HuH-7 (cell line): ENCODE measurements at regions not wholly inside any gene's neighbourhood (a gene's known extent, or its start where the extent isn't known, plus 50 kb on each side); places are given as distances from the start of the nearest gene placed in this dataset.
"Not testable (repeated sequence)": the region's sequence is repeated elsewhere in the genome, so short reads cannot be mapped to it uniquely, and the experiment has no call there.

ENCODE experiments used
- DNase-seq: peaks from one replicate; pipeline ENCODE4 v3.0.0; 2011; ENCODE audit warnings: low spot score

DNA sequence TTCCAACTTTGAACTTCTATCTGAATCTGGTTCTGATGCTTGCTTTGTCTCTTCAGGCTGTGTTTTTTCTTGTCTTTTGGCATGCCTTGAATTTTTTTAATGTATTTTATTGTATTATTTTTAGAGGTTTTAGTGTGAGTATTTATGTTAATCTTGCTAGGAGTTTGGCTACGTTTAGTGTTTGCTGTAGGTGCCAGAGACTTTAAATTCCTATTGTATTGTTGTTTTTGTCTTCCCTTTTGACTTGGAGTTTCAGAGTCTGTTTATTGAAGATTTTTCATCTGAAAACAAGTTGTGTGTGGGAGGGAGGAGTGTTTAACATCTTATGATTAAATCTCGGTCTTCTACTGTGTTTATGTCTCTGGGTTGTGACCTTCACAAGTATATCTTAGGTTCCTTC lies 956.8 kb downstream of the TLE1 start:
- DNase-seq: no peak

DNA sequence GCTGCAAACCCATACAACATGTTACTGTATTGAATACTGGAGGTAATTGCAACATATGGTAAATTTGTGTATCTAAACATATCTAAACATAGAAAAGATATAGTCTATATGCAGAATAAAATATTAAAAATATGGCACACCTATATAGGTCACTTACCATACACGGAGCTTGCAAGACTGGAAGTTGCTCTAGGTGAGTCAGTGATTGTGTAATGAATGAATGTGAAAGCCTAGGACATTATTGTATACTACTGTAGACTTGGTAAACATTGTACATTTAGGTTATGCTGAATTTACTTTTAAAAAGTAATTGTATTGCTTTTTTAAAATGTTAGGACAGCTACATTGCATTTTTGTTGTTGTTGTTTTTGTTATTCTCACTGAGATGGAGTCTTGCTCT lies 968.8 kb downstream of the TLE1 start:
- no peak for DNase-seq

DNA sequence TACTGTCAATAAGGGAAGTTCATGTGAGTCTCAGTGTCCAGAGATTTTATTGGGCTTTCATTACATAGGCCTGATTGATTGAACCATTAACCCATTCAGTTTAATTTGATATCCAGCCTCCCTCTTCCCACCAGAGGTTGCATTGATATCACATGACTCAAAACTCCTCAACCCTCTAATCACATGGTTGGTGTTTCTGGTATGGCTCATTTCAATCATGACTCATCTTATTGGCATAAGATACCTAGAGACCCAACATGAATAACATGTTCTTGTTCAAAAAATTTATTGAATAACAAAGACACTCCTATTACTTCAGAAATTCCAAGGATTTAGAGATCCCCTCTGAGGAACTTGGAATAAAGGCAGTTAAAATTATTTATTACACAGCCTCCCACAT lies 982.2 kb downstream of the TLE1 start:
- DNase-seq: no peak

DNA sequence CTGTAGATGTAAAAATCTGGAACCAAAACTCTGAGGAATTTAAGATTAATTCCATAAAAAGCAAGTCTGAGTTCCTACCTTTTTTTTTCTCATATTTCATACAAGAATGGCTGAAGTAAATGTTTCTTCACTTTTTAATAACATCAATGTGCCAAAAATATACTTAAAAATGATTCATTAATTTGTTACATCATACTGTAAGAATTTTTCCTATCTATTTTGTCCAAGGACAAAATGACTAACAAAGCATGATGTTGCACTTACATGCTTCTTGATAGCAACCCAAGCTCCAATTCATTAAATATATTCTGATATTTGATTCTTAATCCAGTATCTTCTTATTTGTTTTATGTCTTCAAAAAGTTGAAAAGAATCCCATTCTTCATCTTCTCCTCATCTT lies 988.3 kb downstream of the TLE1 start:
- no peak for DNase-seq

DNA sequence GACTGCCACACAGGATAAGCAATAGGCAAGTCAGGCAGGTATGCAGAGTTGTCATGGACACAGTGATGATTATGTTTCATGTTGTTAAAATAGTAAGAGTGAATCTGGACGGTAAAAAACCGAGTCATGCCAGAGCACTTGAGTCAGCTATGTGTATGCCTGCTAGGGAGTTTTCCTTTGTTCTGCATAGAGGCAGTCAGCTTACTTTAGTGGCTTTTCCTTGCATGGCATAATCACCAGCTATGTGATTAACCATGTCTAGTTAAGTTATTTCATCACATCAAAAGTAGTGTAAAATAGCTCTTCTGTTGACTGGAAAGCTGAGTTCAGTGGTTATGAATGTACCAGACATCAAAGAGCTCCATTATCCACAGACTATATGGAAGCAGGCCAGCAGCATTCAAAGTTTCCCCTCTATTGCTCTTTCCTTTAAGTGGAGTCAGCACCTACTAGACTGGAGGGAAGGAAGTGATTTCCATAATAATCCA lies 989.8 kb downstream of the TLE1 start:
- no peak for DNase-seq

DNA sequence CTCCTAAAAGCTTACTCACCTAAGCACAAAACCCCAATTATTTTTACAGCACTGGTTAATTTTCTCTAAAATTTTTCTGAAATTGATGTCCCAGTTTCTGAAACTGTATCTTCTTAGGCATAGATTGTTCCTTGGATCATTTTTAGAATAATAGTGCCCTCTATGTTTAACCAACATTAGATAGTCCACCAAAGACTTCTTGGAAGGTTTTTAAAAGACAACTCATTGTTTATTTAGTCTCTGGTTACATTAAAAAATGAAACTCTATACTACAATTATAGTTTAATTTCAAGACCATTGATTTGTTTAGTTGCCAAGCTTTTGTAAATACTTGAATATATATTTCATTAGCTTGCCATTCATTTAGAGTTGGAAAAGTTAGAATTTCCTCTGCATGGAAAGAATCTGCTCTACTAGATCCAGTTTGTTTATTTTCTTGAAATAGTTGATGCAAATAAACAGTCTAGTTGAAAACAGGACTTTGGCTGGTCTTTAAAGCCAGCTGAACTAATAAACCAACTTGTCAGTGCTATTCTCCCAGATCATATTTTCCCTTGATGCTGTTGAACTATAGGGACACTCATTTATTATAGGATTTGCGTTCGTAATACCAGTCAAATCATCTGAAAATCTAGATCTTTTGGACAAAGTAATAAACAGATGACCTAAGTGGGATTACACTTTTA lies 990.5 kb downstream of the TLE1 start:
- DNase-seq: no peak

DNA sequence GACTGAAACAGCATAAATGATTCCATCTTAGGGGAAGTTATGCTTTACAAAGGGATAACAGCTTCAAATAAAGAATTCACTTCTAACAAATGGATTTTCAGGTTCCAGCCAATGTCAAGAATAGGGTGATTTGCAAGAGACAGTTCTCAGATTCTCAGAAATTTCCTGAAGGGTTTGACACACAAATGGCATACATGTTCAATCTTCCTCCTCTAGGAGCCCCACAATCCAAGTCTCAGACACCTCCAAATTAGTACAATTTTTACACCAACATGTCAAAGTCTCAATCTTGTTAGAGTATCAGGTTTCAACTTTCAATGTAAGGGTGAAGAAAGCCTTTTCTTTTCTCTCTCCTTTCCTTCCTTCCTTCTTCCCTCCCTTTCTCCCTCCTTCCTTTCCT lies 996.6 kb downstream of the TLE1 start:
- DNase-seq: no peak

DNA sequence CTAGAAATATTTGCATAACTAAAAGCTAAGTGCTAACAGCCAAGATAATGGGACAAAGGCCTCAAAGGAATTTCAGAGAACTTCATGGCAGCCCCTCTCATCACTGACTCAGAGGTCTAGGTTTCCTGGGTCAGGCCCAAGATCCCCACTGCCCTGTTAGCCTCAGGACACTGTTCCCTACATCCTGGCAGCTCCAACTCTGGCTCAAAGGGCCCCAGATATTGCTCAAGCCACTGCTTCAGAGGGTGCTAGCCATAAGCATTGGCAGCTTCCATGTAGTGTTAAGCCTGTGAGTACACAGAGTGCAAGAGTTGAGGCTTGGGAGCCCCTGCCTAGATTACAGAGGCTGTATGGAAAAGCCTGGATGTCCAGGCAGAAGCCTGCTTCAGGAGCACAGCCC lies 998.1 kb downstream of the TLE1 start:
- no peak for DNase-seq

DNA sequence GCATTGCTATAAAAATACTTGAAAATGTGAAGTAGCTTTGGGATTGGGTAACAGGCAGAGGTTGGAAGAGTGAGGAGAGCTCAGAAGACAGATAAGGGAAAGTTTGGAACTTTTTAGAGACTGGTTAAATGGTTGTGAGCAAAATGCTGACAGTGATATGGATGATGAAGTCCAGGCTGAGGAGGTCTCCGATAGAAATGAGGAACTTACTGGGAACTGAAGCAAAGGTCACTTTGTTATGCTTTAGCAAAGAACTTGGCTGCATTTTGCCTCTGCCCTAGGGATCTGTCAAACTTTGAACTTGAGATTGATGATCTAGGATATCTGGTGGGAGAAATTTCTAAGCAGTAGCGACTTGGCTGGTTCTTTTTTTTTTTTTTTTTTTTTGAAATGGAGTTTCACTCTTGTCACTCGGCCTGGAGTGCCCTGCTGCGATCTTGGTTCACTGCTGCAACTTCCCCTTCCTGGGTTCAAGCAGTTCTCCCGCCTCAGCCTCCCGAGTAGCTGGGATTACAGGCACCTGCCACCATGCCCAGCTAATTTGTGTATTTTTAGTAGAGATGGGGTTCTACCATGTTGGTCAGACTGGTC lies 998.9 kb downstream of the TLE1 start:
- DNase-seq: no peak

DNA sequence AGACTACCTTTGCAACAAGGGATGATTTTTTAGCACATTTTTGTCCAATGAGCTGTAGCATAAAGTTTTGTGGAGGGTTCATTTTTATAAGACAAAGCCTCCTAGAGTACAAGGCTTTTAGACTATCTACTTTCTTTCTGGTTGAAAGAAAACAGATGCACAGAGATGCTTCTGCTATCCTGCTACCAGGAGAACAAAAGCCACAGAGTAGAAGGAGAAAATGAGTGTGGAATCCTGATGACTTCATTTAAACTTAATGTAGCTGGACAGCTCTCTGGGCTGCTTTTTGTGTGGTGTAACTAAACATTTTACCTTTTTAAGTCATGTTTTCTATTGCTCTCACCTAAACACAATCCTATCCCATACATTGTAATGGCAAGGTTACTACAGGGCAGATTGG lies 1009.4 kb downstream of the TLE1 start:
- DNase-seq: no peak

DNA sequence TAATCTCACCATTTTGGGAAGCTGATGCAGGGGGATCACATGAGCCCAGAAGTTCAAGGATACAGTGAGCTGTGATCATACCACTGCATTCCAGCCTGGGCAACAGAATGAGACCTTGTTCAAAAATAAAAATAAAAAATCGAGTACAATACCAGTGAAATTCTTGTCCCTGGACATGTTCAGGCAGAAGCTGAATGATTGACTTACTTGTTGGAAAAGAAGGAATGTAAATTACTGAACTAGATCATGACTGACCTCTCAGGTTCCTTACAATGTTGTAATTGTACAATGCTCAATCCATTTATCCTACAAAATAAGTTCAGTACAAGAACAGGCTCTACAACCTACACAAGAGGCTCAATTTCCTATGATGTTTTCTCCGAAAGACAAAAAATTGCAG lies 1010.4 kb downstream of the TLE1 start:
- DNase-seq: no peak

DNA sequence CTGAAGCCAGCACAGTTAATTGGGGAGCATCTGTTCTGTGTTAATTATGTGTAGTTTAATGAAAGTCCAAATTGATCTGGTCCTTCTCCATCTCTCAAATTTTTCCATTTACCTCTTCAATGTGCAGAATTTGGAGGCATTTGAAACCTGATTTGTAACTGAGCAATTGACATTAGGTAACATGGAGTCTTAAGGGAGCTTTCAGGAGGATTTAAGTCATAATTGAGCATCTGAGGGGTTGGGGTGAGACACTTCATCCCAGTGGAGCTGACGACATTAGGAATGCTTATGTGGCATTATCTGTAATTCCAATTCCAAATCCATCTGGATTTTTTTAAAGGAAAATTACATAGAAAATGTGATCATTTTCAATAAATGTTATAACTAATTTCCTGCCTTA lies 1015.9 kb downstream of the TLE1 start:
- DNase-seq: no peak

DNA sequence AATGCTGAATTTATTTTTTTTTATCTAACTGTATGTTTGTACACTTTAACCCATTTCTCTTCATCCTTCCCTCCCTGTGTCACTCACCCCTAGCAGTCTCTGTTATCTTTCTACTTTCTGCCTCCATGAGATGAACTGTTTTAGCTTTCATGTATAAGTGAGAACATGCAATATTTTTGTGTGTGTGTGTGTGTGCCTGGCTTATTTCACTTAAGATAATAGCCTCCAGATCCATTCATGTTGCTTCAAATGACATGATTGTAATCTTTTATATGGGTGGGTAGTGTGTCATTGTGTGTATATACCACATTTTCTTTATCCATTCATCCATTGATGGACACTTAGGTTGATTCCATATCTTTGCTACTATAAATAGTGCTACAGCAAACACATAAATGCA lies 1023.9 kb downstream of the TLE1 start:
- no peak for DNase-seq

DNA sequence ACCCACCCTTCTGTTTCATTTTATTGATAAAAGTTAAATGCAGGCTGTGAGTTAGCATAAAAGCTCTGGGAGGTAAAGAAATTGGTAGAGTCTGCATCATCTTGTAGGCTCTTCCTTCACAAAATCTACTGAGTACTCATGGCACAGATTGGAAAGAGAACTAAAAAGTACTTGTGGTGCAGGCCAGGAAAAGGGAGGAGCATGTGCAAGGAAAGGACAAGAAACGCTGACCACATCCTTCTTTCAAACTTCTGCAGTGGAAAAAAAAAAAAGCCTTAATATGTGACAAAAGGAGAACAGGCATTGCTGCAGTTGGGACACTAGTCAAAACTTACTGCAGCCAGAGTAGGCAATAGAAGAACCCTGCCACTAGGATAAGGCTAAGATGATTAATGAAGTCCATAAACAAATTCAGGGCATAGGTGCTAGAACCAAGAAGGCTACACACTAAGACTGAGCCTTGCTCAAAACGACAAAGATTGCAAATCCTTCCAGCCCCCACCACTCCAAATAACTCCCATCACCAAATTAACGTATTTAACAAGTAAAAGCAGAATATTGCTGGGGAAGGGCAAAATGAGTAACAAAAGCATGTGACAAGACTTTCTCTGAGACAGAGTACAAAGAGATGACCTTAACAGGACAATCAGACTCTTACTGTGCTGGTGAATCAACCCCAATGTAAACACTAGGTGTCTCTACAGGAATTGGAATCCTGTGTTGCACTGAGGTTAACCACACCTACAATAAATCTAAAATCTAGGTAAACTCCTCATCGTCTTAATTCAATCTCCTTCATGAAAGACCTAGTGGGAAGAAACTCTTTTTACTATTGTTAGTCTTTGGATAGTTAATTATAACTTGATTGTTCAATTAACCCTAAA lies 1024.8 kb downstream of the TLE1 start:
- no peak for DNase-seq

DNA sequence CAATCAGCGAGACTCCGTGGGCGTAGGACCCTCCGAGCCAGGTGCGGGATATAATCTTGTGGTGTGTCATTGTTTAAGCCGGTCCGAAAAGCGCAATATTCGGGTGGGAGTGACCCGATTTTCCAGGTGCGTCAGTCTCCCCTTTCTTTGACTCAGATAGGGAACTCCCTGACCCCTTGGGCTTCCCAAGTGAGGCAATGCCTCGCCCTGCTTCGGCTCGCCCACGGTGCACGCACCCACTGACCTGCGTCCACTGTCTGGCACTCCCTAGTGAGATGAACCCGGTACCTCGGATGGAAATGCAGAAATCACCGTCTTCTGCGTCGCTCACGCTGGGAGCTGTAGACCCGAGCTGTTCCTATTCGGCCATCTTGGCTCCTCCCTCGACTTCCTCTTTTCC lies 1029.6 kb downstream of the TLE1 start:
- DNase-seq: not testable (repeated sequence)

DNA sequence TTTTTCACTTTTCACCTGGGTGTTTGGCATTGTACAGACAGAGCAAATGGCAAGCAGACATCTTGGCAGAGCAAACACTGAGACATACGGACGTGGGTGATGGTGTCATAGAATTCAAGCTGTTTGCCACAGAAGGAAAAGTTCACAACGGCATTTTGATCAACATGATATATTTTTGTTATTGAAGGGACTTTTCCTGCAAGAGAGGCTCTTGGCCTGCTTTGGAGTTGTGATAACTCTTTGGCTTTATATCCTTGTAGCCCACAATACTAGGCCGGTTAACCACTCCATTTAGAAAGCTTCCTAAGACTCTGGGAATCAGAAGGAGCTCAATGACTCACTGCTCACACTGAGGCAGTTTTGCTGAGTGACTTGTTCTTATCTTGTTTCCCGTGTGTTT lies 1038.3 kb downstream of the TLE1 start:
- no peak for DNase-seq

DNA sequence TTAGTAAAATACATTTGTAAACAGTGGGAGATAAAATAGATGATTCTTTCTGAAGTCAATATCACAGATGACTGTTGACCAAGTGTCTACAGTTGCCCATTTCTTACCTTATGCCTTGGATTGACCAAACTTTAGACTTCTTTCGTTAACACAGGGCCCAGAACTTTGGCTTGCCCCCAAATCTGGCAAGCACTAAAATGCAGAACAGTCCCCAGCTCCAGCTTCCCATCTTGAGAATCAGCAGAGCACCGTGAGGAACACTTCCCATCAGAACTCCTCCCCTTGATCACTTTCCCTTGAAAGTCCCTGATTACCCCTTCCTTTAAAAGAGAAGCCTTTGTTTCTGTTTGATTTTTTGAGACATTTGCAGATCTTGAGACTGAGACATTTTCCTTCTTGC lies 1039.9 kb downstream of the TLE1 start:
- DNase-seq: no peak

DNA sequence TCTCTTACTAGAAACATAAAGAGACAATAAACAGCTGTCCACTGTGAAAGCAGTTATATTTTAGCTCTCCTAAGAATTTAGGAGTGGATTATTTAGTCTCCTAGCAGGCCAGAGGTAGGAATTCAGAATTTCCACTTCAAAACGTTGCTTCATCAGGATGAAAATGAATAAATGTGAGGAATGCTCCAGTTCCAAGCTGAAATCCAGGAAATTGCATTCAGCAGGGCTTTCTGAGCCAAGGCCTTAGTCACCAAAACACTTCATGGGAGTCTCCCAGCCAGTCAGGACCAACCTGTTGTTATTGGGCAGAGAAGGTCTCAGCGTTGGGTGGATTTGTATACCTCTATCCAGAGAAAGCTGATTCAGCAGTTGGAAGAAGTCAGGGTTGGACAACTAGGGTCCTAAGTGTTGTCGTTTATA lies 1040.3 kb downstream of the TLE1 start:
- no peak for DNase-seq

DNA sequence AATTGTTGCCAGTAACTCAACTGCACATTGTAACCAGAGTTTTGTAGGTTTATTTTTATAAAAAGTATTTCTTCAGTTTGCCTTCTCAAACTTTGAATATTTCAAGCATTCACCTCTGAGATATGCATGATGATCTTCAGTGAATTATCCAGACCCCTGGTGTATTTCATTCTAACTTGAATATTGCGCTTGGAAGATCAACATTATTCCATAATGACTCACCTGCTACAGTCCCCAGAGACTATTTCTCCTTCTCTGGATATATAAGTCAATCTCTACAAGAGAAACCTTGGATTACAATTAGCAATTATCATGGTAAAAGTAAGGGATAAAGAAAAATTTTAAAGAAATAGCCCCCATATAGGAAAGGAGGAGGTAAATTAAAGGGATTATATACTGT lies 1041.0 kb downstream of the TLE1 start:
- DNase-seq: no peak

DNA sequence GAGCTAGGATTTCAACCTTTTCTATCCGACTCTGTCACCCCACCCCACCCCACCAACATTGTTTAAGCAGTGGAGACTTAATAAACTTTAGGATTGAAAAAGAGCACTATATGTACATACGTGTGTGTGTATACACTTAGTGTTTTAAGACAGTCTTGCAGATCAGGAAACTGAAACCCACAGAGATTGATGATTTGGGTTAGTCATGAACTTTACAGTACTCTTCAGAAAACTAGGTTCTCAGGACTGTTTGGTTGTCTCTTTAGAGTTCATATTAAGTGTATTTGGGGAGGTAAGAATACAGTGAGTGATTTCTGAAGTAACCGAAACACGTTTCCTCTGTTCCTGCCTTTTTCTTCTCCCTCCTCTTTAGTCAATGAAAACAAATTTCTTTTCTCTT lies 1043.1 kb downstream of the TLE1 start:
- DNase-seq: no peak

DNA sequence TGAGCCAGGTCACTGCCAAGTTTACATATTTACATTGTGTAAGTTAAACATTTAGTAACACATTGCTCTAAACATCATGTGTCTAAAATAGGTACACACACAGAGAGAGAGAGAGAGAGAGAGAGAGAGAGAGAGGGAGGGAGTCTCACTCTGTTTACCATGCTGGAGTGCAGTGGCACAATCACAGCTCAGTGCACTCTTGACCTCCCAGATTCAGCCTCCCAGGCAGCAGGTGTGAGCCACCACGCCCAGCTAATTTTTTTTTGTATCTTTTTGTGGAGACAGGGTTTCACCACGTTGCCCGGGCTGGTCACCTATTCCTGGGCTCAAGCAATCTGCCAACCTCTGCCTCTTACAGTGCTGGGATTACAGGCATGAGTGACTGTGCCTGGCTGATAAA lies 1045.3 kb downstream of the TLE1 start:
- no peak for DNase-seq

DNA sequence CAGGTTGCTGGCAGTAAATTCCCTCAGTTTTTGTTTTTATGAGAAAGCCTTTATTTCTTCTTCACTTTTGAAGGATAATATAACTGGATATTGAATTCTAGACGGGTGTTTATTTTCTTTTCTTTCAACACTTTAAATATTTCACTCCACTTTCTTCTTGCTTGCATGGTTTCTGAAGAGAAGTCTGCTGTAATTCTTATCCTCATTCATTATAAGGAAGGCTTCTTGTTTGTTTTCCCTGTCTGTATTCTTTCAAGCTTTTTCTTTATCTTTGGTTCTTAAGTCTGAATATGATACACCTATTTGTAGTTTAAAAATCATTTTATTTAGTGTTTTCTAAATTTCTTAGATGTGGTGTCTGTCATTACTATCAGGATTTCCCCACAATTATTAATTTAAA lies 1054.3 kb downstream of the TLE1 start:
- DNase-seq: no peak

DNA sequence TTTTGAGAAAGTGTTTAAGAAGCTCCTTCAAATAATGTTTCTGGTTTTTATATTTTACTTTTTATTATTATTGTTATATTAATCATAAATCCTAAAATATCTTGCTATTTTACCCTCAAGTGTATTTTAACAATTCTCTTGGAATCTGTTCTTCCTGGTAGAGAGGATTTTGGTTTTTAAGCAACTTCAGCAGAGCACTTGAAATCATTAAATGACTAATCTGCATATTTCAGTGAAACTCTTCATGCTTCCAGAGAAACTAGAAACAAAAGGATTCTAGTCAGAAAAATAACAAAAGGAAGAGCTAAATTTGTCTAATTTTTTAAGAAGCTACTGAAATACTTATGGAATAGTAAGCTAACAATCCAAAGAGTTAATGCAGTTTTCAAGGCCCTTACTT lies 1057.3 kb downstream of the TLE1 start:
- DNase-seq: no peak
